SKM-1 (cell line): ENCODE measurements at regions not wholly inside any gene's neighbourhood (a gene's known extent, or its start where the extent isn't known, plus 50 kb on each side); places are given as distances from the start of the nearest gene placed in this dataset.

Experiments used
- DNase-seq: peaks from one replicate; lab custom pipeline; 2025; ENCODE audit not compliant: unreplicated experiment; lab: John Stamatoyannopoulos, UW

GRCh38 chr3:148075771-148076716, 621.7 kb upstream of the AGTR1 start:
- DNase-seq, result no peak

GRCh38 chr3:148077318-148077923, 620.3 kb upstream of the AGTR1 start:
- DNase-seq, result no peak

- DNase-seq, result no peak
Observed at GRCh38 chr3:148077965-148078364, 619.7 kb upstream of the AGTR1 start.

GRCh38 chr3:148078658-148079057, 619.0 kb upstream of the AGTR1 start:
- no peak for DNase-seq

- DNase-seq, result no peak
Observed at GRCh38 chr3:148079370-148079769, 618.3 kb upstream of the AGTR1 start.

GRCh38 chr3:148081926-148082325, 615.8 kb upstream of the AGTR1 start:
- DNase-seq, result no peak

GRCh38 chr3:148082506-148083280, 615.0 kb upstream of the AGTR1 start:
- DNase-seq, result no peak

GRCh38 chr3:148083526-148084182, 614.0 kb upstream of the AGTR1 start:
- no peak for DNase-seq

GRCh38 chr3:148084931-148085330, 612.8 kb upstream of the AGTR1 start:
- no peak for DNase-seq

GRCh38 chr3:148087601-148088371, 609.9 kb upstream of the AGTR1 start:
- no peak for DNase-seq

- DNase-seq, result no peak
Observed at GRCh38 chr3:148089171-148089570, 608.5 kb upstream of the AGTR1 start.

GRCh38 chr3:148090156-148090555, 607.5 kb upstream of the AGTR1 start:
- DNase-seq, result no peak

- no peak for DNase-seq
Observed at GRCh38 chr3:148092624-148093347, 604.9 kb upstream of the AGTR1 start.

GRCh38 chr3:148093753-148094152, 604.0 kb upstream of the AGTR1 start:
- DNase-seq, result no peak

GRCh38 chr3:148095962-148096361, 601.7 kb upstream of the AGTR1 start:
- no peak for DNase-seq

- DNase-seq, result no peak
Observed at GRCh38 chr3:148100476-148100875, 597.2 kb upstream of the AGTR1 start.

GRCh38 chr3:148101061-148101460, 596.6 kb upstream of the AGTR1 start:
- DNase-seq, result no peak

GRCh38 chr3:148102156-148102555, 595.5 kb upstream of the AGTR1 start:
- no peak for DNase-seq

- no peak for DNase-seq
Observed at GRCh38 chr3:148106062-148106461, 591.6 kb upstream of the AGTR1 start.

- DNase-seq, result no peak
Observed at GRCh38 chr3:148126956-148127355, 570.7 kb upstream of the AGTR1 start.
